H9 (cell line): ENCODE measurements at regions not wholly inside any gene's neighbourhood (a gene's known extent, or its start where the extent isn't known, plus 50 kb on each side); places are given as distances from the start of the nearest gene placed in this dataset.

ENCODE experiments used
- DNase-seq: peaks from one replicate; pipeline ENCODE4 v3.0.0-alpha.2; 2017
- H2AFZ ChIP-seq: one replicate; pipeline ENCODE4 v1.6.1; 2013; ENCODE audit warnings: mild to moderate bottlenecking, low read length, control low read depth, moderate library complexity
- H2AK5ac ChIP-seq: 2 replicates; pipeline ENCODE4 v1.6.1; 2013; ENCODE audit warnings: low read length, control low read depth, mixed read lengths; ENCODE audit not compliant: insufficient read length
- H2BK120ac ChIP-seq: one replicate; pipeline ENCODE4 v1.6.1; 2013; ENCODE audit warnings: low read depth, mild to moderate bottlenecking, low read length, control low read depth, inconsistent platforms; ENCODE audit not compliant: poor library complexity, severe bottlenecking
- H2BK12ac ChIP-seq: 2 replicates; pipeline ENCODE4 v1.6.1; 2013; ENCODE audit warnings: low read length, control low read depth, mixed read lengths, low read depth; ENCODE audit not compliant: insufficient read length
- H2BK15ac ChIP-seq: 2 replicates; pipeline ENCODE4 v1.6.1; 2013; ENCODE audit warnings: low read depth, low read length, control low read depth
- H2BK20ac ChIP-seq: one replicate; pipeline ENCODE4 v1.6.1; 2013; ENCODE audit warnings: low read depth, mild to moderate bottlenecking, low read length, control low read depth, inconsistent platforms; ENCODE audit not compliant: poor library complexity, severe bottlenecking
- H2BK5ac ChIP-seq: 2 replicates; pipeline ENCODE4 v1.6.1; 2013; ENCODE audit warnings: low read length, control low read depth, mixed read lengths; ENCODE audit not compliant: insufficient read length
- H3K14ac ChIP-seq: 2 replicates; pipeline ENCODE4 v1.6.1; 2013; ENCODE audit warnings: low read length, control low read depth; ENCODE audit not compliant: insufficient read depth
- H3K18ac ChIP-seq: 2 replicates; pipeline ENCODE4 v1.6.1; 2013; ENCODE audit warnings: low read depth, mild to moderate bottlenecking, mixed read lengths, low read length, control low read depth; ENCODE audit not compliant: insufficient read length
- H3K23ac ChIP-seq: 2 replicates; pipeline ENCODE4 v1.6.1; 2013; ENCODE audit warnings: low read length, control low read depth, mixed read lengths, low read depth; ENCODE audit not compliant: insufficient read length
- H3K23me2 ChIP-seq: 2 replicates; pipeline ENCODE4 v1.6.1; 2013; ENCODE audit warnings: low read depth, mild to moderate bottlenecking, mixed read lengths, low read length, control low read depth; ENCODE audit not compliant: insufficient read length, poor library complexity, severe bottlenecking
- H3K27ac ChIP-seq: 2 replicates; pipeline ENCODE4 v1.5.1; 2013; ENCODE audit warnings: low read length, control low read depth, mixed read lengths, low read depth; ENCODE audit not compliant: insufficient read length
- H3K27me3 ChIP-seq: 2 replicates; pipeline ENCODE4 v1.6.1; 2013; ENCODE audit warnings: low read length, control low read depth, inconsistent platforms; ENCODE audit not compliant: insufficient read depth
- H3K4ac ChIP-seq: 2 replicates; pipeline ENCODE4 v1.6.1; 2013; ENCODE audit warnings: low read depth, mild to moderate bottlenecking, control low read depth, inconsistent platforms, low read length, moderate library complexity
- H3K4me1 ChIP-seq: 2 replicates; pipeline ENCODE4 v1.6.1; 2013; ENCODE audit warnings: low read length, control low read depth, inconsistent platforms; ENCODE audit not compliant: insufficient read depth
- H3K4me2 ChIP-seq: 2 replicates; pipeline ENCODE4 v1.6.1; 2013; ENCODE audit warnings: low read length, control low read depth, mixed read lengths; ENCODE audit not compliant: insufficient read length, insufficient read depth
- H3K56ac ChIP-seq: 2 replicates; pipeline ENCODE4 v1.6.1; 2013; ENCODE audit warnings: low read depth, mild to moderate bottlenecking, mixed read lengths, low read length, control low read depth; ENCODE audit not compliant: insufficient read length
- H3K79me1 ChIP-seq: 2 replicates; pipeline ENCODE4 v1.6.1; 2013; ENCODE audit warnings: low read depth, mild to moderate bottlenecking, moderate library complexity, low read length, control low read depth, inconsistent platforms; ENCODE audit not compliant: insufficient read depth, poor library complexity, severe bottlenecking
- H3K79me2 ChIP-seq: 2 replicates; pipeline ENCODE4 v1.6.1; 2013; ENCODE audit warnings: low read length, control low read depth, inconsistent platforms; ENCODE audit not compliant: insufficient read depth
- H3K9ac ChIP-seq: 2 replicates; pipeline ENCODE4 v1.6.1; 2013; ENCODE audit warnings: low read length, control low read depth, mixed read lengths; ENCODE audit not compliant: insufficient read length; ENCODE audit errors: extremely low read depth
- H3K9me3 ChIP-seq: one replicate; pipeline ENCODE4 v1.6.1; 2013; ENCODE audit warnings: low read depth, low read length, inconsistent platforms; ENCODE audit not compliant: control insufficient read depth
- H3T11ph ChIP-seq: one replicate; pipeline ENCODE4 v1.6.1; 2013; ENCODE audit warnings: mild to moderate bottlenecking, low read length, control low read depth, inconsistent platforms
- H4K20me1 ChIP-seq: one replicate; pipeline ENCODE4 v1.6.1; 2013; ENCODE audit not compliant: control insufficient read depth, insufficient read length, insufficient read depth
- H4K5ac ChIP-seq: 2 replicates; pipeline ENCODE4 v1.6.1; 2013; ENCODE audit warnings: low read depth, mild to moderate bottlenecking, mixed read lengths, low read length, control low read depth; ENCODE audit not compliant: insufficient read length
- H4K8ac ChIP-seq: replicated peaks from 2 replicates; pipeline ENCODE4 v1.6.1; 2013; ENCODE audit warnings: low read length, control low read depth, mixed read lengths, low read depth; ENCODE audit not compliant: insufficient read length
- H4K91ac ChIP-seq: 2 replicates; pipeline ENCODE4 v1.6.1; 2013; ENCODE audit warnings: low read depth, mild to moderate bottlenecking, moderate library complexity, mixed read lengths, low read length, control low read depth; ENCODE audit not compliant: insufficient read length
- H3K27ac Mint-ChIP-seq, 3 experiments: 2 replicates in 2 of 3; 3 replicates in 1 of 3; pipeline ENCODE4 v1.8.0; 2020 to 2021; ENCODE audit warnings: mixed read lengths in 3 of 3, mild to moderate bottlenecking in 1 of 3, moderate library complexity in 1 of 3
- H3K27me3 Mint-ChIP-seq: 2 replicates; pipeline ENCODE4 v1.8.0; 2021; ENCODE audit warnings: low read depth, mild to moderate bottlenecking, moderate library complexity, mixed read lengths
- H3K36me3 Mint-ChIP-seq, 3 experiments: 2 replicates in 2 of 3; 3 replicates in 1 of 3; pipeline ENCODE4 v1.8.0; 2020 to 2021; ENCODE audit warnings: low read depth in 3 of 3, mixed read lengths in 3 of 3; ENCODE audit not compliant: insufficient read depth in 1 of 3
- H3K4me1 Mint-ChIP-seq, 2 experiments: 2 replicates each; pipeline ENCODE4 v1.8.0; 2020; ENCODE audit warnings: mixed read lengths in 2 of 2
- H3K4me3 Mint-ChIP-seq, 2 experiments: 2 replicates in 1 of 2; 3 replicates in 1 of 2; pipeline ENCODE4 v1.8.0; 2020 to 2021; ENCODE audit warnings: mild to moderate bottlenecking in 2 of 2, mixed read lengths in 2 of 2, moderate library complexity in 1 of 2
- H3K9me3 Mint-ChIP-seq, 2 experiments: 2 replicates in 1 of 2; 3 replicates in 1 of 2; pipeline ENCODE4 v1.8.0; 2020; ENCODE audit warnings: mild to moderate bottlenecking in 2 of 2, mixed read lengths in 2 of 2, moderate library complexity in 1 of 2
- CTCF ChIP-seq: fragments of 200-600 bp; sonication (generic); conservative IDR thresholded peaks from 3 replicates; pipeline ENCODE4 v1.8.0; 2021; ENCODE audit warnings: antibody characterized with exemption, mild to moderate bottlenecking
- WGBS: extraction: QIAGEN DNeasy Blood & Tissue Kit; methylation state at CpG from one replicate; pipeline ENCODE4 v1.1.7; 2013; ENCODE audit warnings: missing lambda C conversion rate, low lambda C conversion rate, mixed read lengths; ENCODE audit not compliant: insufficient read length; ENCODE audit errors: extremely low coverage; 5-methylcytosine and 5-hydroxymethylcytosine counted together

DNA sequence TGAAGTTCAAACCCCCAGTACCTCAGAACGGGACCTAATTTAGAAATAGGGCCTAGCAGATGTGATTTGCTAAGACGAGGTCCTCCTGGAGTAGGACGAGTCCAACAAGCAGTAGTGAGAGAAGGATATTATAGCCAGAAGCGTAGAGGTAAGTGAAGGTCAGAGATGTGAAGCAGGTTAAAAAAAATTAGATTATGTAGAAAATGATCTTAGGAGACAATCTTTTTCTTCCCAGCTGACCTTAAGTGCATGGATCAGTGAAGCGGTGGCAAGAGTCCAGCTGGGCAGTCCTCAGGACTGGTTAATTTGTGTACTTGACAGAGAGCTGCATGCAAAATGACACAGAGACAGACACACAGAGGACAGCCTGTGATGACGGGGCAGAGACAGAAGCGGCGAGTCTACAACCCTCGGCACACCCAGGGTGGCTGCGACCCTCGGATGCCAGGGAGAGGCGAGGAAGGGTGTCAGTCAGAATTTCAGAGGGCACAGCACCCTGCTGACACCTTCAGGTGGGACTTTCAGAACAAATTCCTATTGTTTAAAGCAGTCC is 131.4 kb upstream of the IRX4 start:
- Histone ChIP-seq H3K18ac (no peak overlapping the region), H3K9ac (no peak overlapping the region), H3K27me3 (no peaks in the 10 kb centered on the region), H3K4me2 (no peak overlapping the region), H3K4ac (no peak overlapping the region), H2AFZ (no peak overlapping the region), H2BK12ac (no peak overlapping the region), H3K79me2 (no peaks in the 10 kb centered on the region), H4K20me1 (no peaks in the 10 kb centered on the region), H2BK20ac (no peak overlapping the region), H2BK5ac (no peak overlapping the region), H3K9me3 (no peaks in the 10 kb centered on the region), H3K4me1 (no peaks in the 10 kb centered on the region), H4K5ac (no peak overlapping the region), H4K91ac (no peak overlapping the region), H3K14ac (no peak overlapping the region), H3K23me2 (no peaks in the 10 kb centered on the region), H2BK15ac (no peak overlapping the region), H2BK120ac (no peak overlapping the region), H4K8ac (no peak overlapping the region), H3K27ac (no peak overlapping the region), H3K79me1 (no peaks in the 10 kb centered on the region), H3K23ac (no peak overlapping the region), H3T11ph (no peak overlapping the region), H3K56ac (no peak overlapping the region), H2AK5ac (no peak overlapping the region)
- Mint-ChIP-seq H3K4me3 (no peak overlapping the region), H3K9me3 (no peaks in the 10 kb centered on the region), H3K27ac (no peak overlapping the region), H3K4me1 (no peaks in the 10 kb centered on the region; a peak in 1 of 4 replicates), H3K36me3 (no peaks in the 10 kb centered on the region), H3K27me3 (peaks cover 18% of the 10 kb centered on the region)
- no peak for DNase-seq
- TF ChIP-seq CTCF, result no peak
- WGBS, result no CpG with 5 or more reads among the region's 12 CpGs
